Neutrophil (primary cell): ENCODE measurements at regions not wholly inside any gene's neighbourhood (a gene's known extent, or its start where the extent isn't known, plus 50 kb on each side); places are given as distances from the start of the nearest gene placed in this dataset.

ENCODE experiments used
- H3K27ac ChIP-seq: fragments of 200-600 bp; sonication (generic); 2 replicates; pipeline ENCODE4 v1.5.1; 2016; ENCODE audit warnings: mild to moderate bottlenecking, moderate library complexity
- H3K27me3 ChIP-seq: fragments of 200-600 bp; sonication (generic); 2 replicates; pipeline ENCODE4 v1.6.0; 2016; ENCODE audit warnings: mild to moderate bottlenecking
- H3K36me3 ChIP-seq: fragments of 200-600 bp; sonication (generic); 2 replicates; pipeline ENCODE4 v1.5.1; 2017
- H3K4me1 ChIP-seq, 2 experiments: fragments of 200-600 bp in 1 of 2; sonication (generic) in 1 of 2; 1 replicate in 1 of 2; 2 replicates in 1 of 2; pipeline versions ENCODE4 v1.5.1 to v1.6.1; 2013 to 2016; ENCODE audit warnings: low read depth in 1 of 2, low read length in 1 of 2, mild to moderate bottlenecking in 1 of 2, moderate library complexity in 1 of 2; ENCODE audit not compliant: control insufficient read depth in 1 of 2, insufficient read depth in 1 of 2
- H3K4me3 ChIP-seq, 2 experiments: fragments of 200-600 bp in 1 of 2; sonication (generic) in 1 of 2; 1 replicate in 1 of 2; 2 replicates in 1 of 2; pipeline ENCODE4 v1.5.1; 2013 to 2016; ENCODE audit warnings: low read depth in 1 of 2, low read length in 1 of 2, mild to moderate bottlenecking in 1 of 2, moderate library complexity in 1 of 2
- H3K9me3 ChIP-seq: fragments of 200-600 bp; sonication (generic); 2 replicates; pipeline ENCODE4 v1.5.1; 2016
- CTCF ChIP-seq: fragments of 200-600 bp; sonication (generic); IDR thresholded peaks from 2 replicates; pipeline ENCODE4 v1.5.1; 2016; ENCODE audit warnings: antibody characterized with exemption

DNA sequence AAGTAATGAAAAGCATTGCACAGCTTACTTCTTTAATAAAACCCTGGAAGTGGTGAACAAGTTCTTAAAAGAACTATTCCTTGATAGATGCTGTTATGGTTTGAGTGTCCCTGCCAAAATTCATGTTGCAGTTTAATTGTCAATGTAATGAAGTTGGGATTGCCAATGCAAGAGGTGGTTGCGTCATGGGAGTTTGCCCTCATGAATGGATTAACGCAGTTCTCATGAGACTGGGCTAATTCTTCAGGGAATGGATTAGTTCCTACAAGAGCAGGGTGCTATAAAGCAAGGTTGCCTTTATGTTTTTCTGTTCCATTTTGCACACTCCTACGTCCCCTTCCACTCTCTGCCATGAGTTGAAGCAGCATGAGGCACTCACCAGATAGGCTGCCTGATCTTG, 446.7 kb upstream of the B3GALT2 start:
- Histone ChIP-seq H3K4me1 (no peaks in the 10 kb centered on the region), H3K27ac (no peak overlapping the region), H3K27me3 (no peaks in the 10 kb centered on the region), H3K36me3 (no peaks in the 10 kb centered on the region), H3K4me3 (no peak overlapping the region), H3K9me3 (no peaks in the 10 kb centered on the region)
- no peak for TF ChIP-seq CTCF

- no peak for TF ChIP-seq CTCF
- H3K27me3 ChIP-seq, result no peaks in the 10 kb centered on the region
- no peaks in the 10 kb centered on the region for H3K9me3 ChIP-seq
- H3K27ac ChIP-seq, result no peak overlapping the region
- H3K4me1 ChIP-seq, result no peaks in the 10 kb centered on the region
- no peaks in the 10 kb centered on the region for H3K36me3 ChIP-seq
- no peak overlapping the region for H3K4me3 ChIP-seq
Measured at GRCh38 chr1:193631306-193631705, 444.9 kb upstream of the B3GALT2 start.

GRCh38 chr1:193629875-193630274, 443.5 kb upstream of the B3GALT2 start:
- Histone ChIP-seq H3K36me3 (no peaks in the 10 kb centered on the region), H3K27ac (no peak overlapping the region), H3K9me3 (no peaks in the 10 kb centered on the region), H3K4me1 (no peaks in the 10 kb centered on the region), H3K4me3 (no peak overlapping the region), H3K27me3 (no peaks in the 10 kb centered on the region)
- TF ChIP-seq CTCF, result no peak

- TF ChIP-seq CTCF, result no peak
- Histone ChIP-seq H3K9me3 (no peaks in the 10 kb centered on the region), H3K4me1 (no peaks in the 10 kb centered on the region), H3K27me3 (no peaks in the 10 kb centered on the region), H3K4me3 (no peak overlapping the region), H3K27ac (no peak overlapping the region), H3K36me3 (no peaks in the 10 kb centered on the region)
Measured at GRCh38 chr1:193626695-193627094, 440.3 kb upstream of the B3GALT2 start.

DNA sequence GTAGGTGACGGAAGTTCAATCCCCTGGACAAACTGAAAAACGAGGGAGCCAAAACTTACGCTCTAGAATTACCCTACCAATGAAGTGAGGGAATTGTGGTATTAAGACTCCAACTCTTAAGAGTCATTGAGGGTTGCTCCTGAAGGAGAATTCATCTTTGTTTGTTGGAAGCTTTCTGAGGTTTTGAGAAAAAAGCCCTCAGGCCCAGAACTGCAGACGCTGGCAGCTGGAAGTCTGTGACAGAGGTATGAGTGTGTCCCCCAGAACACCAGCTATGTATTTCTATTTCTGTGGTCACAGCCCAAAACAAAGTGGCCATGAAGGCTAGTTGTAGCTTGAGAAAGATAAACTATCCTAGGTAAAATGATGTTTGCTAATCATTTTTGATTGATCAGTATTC, 438.8 kb upstream of the B3GALT2 start:
- H3K27ac ChIP-seq, result no peak overlapping the region
- no peaks in the 10 kb centered on the region for H3K36me3 ChIP-seq

More for the DNA sequence above, 438.8 kb upstream of the B3GALT2 start:
- H3K4me3 ChIP-seq, result no peak overlapping the region
- no peaks in the 10 kb centered on the region for H3K9me3 ChIP-seq
- no peaks in the 10 kb centered on the region for H3K27me3 ChIP-seq
- no peaks in the 10 kb centered on the region for H3K4me1 ChIP-seq
- no peak for TF ChIP-seq CTCF
